HUDEP-2 (cell line): ENCODE measurements at regions not wholly inside any gene's neighbourhood (a gene's known extent, or its start where the extent isn't known, plus 50 kb on each side); places are given as distances from the start of the nearest gene placed in this dataset.
"Not testable (repeated sequence)": the region's sequence is repeated elsewhere in the genome, so short reads cannot be mapped to it uniquely, and the experiment has no call there.

Source experiments
- DNase-seq, 76 experiments: peaks; one replicate each; lab custom pipeline; 2025; ENCODE audit not compliant: unreplicated experiment in 76 of 76; lab: John Stamatoyannopoulos, UW

GRCh38 chr3:197431346-197431910, 124.3 kb downstream of the BDH1 start:
- no peak for DNase-seq

GRCh38 chr3:197430934-197431333, 124.8 kb downstream of the BDH1 start:
- DNase-seq = no peak

- DNase-seq = no peak
Observed at GRCh38 chr3:197430502-197430901, 125.3 kb downstream of the BDH1 start.

- no peak for DNase-seq
Observed at GRCh38 chr3:197428952-197429351, 126.8 kb downstream of the BDH1 start.

- DNase-seq = no peak
Observed at GRCh38 chr3:197428117-197428801, 127.5 kb downstream of the BDH1 start.

GRCh38 chr3:197427021-197427420, 128.6 kb upstream of the DLG1 start:
- DNase-seq = no peak

GRCh38 chr3:197426121-197426566, 127.7 kb upstream of the DLG1 start:
- DNase-seq = no peak

- DNase-seq = no peak
Observed at GRCh38 chr3:197425485-197426120, 127.2 kb upstream of the DLG1 start.

- no peak for DNase-seq
Observed at GRCh38 chr3:197424674-197425484, 126.5 kb upstream of the DLG1 start.

- no peak for DNase-seq
Observed at GRCh38 chr3:197424266-197424665, 125.9 kb upstream of the DLG1 start.

- DNase-seq = no peak
Observed at GRCh38 chr3:197423376-197423775, 125.0 kb upstream of the DLG1 start.

GRCh38 chr3:197422506-197422905, 124.1 kb upstream of the DLG1 start:
- DNase-seq = no peak

- DNase-seq = no peak
Observed at GRCh38 chr3:197421021-197421420, 122.6 kb upstream of the DLG1 start.

GRCh38 chr3:197420566-197420965, 122.2 kb upstream of the DLG1 start:
- no peak for DNase-seq

- no peak for DNase-seq
Observed at GRCh38 chr3:197420115-197420514, 121.7 kb upstream of the DLG1 start.

GRCh38 chr3:197419696-197420095, 121.3 kb upstream of the DLG1 start:
- no peak for DNase-seq

- DNase-seq = no peak
Observed at GRCh38 chr3:197417911-197418618, 119.7 kb upstream of the DLG1 start.

GRCh38 chr3:197417441-197417840, 119.0 kb upstream of the DLG1 start:
- DNase-seq = no peak

- DNase-seq = not testable (repeated sequence)
Observed at GRCh38 chr3:197411899-197412298, 113.5 kb upstream of the DLG1 start.

GRCh38 chr3:197410170-197410569, 111.8 kb upstream of the DLG1 start:
- not testable (repeated sequence) for DNase-seq
